ENCODE measurements at regions not wholly inside any gene's neighbourhood (a gene's known extent, or its start where the extent isn't known, plus 50 kb on each side); places are given as distances from the start of the nearest gene placed in this dataset.

DNA sequence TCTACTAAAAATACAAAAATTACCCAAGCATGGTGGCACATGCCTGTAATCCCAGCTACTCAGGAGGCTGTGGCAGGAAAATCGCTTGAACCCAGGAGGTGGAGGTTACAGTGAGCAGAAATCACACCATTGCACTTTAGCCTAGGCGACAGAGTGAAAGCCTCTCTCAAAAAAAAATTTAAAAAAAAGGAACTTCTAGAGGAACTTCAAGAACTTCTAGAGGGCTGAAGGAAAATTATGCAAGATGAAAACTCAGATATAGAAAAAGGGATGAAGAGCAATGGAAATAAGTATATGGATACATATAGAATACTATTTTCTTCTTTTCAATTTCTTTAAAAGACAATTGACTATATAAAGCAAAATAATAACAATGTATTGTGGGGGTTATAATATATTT is 51.2 kb upstream of the PRR5 start:
- no peak overlapping the region for H2AFZ ChIP-seq (ENCODE audit: low read depth, low read length, severe bottlenecking)
- no peaks in the 10 kb centered on the region for H3K9me2 ChIP-seq (replicated peaks; ENCODE audit: insufficient read depth, low read length)
- H3K27me3 ChIP-seq (ENCODE audit: low read length): no peaks in the 10 kb centered on the region

GRCh38 chr22:44648821-44649565 is 53.0 kb upstream of the PRR5 start:
- Histone ChIP-seq H3K9ac (ENCODE audit: low read length) (no peak overlapping the region), H3K27me3 (ENCODE audit: low read length) (no peaks in the 10 kb centered on the region), H3K4me3 (ENCODE audit: insufficient read depth, low read length, poor library complexity, severe bottlenecking) (no peak overlapping the region), H3K79me2 (ENCODE audit: insufficient read depth, low read length) (no peaks in the 10 kb centered on the region), H4K20me1 (ENCODE audit: low read depth, low read length) (no peaks in the 10 kb centered on the region), H3K9me3 (ENCODE audit: insufficient read depth, low read length) (no peaks in the 10 kb centered on the region), H2AFZ (ENCODE audit: low read depth, low read length, severe bottlenecking) (no peak overlapping the region), H3K4me2 (ENCODE audit: low read depth, low read length, poor library complexity, severe bottlenecking) (no peak overlapping the region), H3K9me2 (replicated peaks; ENCODE audit: insufficient read depth, low read length) (no peaks in the 10 kb centered on the region), H3F3A (ENCODE audit: insufficient read depth) (no peaks in the 10 kb centered on the region), H3K36me3 (ENCODE audit: low read length) (no peaks in the 10 kb centered on the region), H3K27ac (ENCODE audit: low read depth, low read length) (no peak overlapping the region)
- TF ChIP-seq, protein P1, sequence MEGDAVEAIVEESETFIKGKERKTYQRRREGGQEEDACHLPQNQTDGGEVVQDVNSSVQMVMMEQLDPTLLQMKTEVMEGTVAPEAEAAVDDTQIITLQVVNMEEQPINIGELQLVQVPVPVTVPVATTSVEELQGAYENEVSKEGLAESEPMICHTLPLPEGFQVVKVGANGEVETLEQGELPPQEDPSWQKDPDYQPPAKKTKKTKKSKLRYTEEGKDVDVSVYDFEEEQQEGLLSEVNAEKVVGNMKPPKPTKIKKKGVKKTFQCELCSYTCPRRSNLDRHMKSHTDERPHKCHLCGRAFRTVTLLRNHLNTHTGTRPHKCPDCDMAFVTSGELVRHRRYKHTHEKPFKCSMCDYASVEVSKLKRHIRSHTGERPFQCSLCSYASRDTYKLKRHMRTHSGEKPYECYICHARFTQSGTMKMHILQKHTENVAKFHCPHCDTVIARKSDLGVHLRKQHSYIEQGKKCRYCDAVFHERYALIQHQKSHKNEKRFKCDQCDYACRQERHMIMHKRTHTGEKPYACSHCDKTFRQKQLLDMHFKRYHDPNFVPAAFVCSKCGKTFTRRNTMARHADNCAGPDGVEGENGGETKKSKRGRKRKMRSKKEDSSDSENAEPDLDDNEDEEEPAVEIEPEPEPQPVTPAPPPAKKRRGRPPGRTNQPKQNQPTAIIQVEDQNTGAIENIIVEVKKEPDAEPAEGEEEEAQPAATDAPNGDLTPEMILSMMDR (IDR thresholded peaks at IDR 0.05; ENCODE audit: insufficient read depth, low read length, poor library complexity, severe bottlenecking): no peak

More for the DNA sequence above, 51.2 kb upstream of the PRR5 start:
- no peak overlapping the region for H3K4me2 ChIP-seq (ENCODE audit: low read depth, low read length, poor library complexity, severe bottlenecking)
- H3K36me3 ChIP-seq (ENCODE audit: low read length): no peaks in the 10 kb centered on the region
- no peak overlapping the region for H3K9ac ChIP-seq (ENCODE audit: low read length)
- H3K9me3 ChIP-seq (ENCODE audit: insufficient read depth, low read length): no peaks in the 10 kb centered on the region
- H3K27ac ChIP-seq (ENCODE audit: low read depth, low read length): no peak overlapping the region
- H3K4me3 ChIP-seq (ENCODE audit: insufficient read depth, low read length, poor library complexity, severe bottlenecking): no peak overlapping the region
- H4K20me1 ChIP-seq (ENCODE audit: low read depth, low read length): no peaks in the 10 kb centered on the region
- H3F3A ChIP-seq (ENCODE audit: insufficient read depth): no peaks in the 10 kb centered on the region
- no peaks in the 10 kb centered on the region for H3K79me2 ChIP-seq (ENCODE audit: insufficient read depth, low read length)
- TF ChIP-seq EZH2phosphoT487 (conservative IDR thresholded peaks at IDR 0.05; ENCODE audit: low read length): no peak
- TF ChIP-seq, protein P1 (IDR thresholded peaks at IDR 0.05; ENCODE audit: insufficient read depth, low read length, poor library complexity, severe bottlenecking): no peak

GRCh38 chr22:44648085-44648820 is 53.8 kb upstream of the PRR5 start:
- H3K9me3 ChIP-seq (ENCODE audit: insufficient read depth, low read length): no peaks in the 10 kb centered on the region
- no peaks in the 10 kb centered on the region for H3K27me3 ChIP-seq (ENCODE audit: low read length)
- no peak overlapping the region for H3K4me2 ChIP-seq (ENCODE audit: low read depth, low read length, poor library complexity, severe bottlenecking)
- no peak overlapping the region for H3K27ac ChIP-seq (ENCODE audit: low read depth, low read length)
- H3K4me3 ChIP-seq (ENCODE audit: insufficient read depth, low read length, poor library complexity, severe bottlenecking): no peak overlapping the region
- no peaks in the 10 kb centered on the region for H3K79me2 ChIP-seq (ENCODE audit: insufficient read depth, low read length)
- no peaks in the 10 kb centered on the region for H3F3A ChIP-seq (ENCODE audit: insufficient read depth)
- no peaks in the 10 kb centered on the region for H3K36me3 ChIP-seq (ENCODE audit: low read length)
- no peak overlapping the region for H3K9ac ChIP-seq (ENCODE audit: low read length)
- no peaks in the 10 kb centered on the region for H4K20me1 ChIP-seq (ENCODE audit: low read depth, low read length)
- TF ChIP-seq, protein P1 (IDR thresholded peaks at IDR 0.05; ENCODE audit: insufficient read depth, low read length, poor library complexity, severe bottlenecking): no peak
- TF ChIP-seq EZH2phosphoT487 (conservative IDR thresholded peaks at IDR 0.05; ENCODE audit: low read length): no peak
- H2AFZ ChIP-seq (ENCODE audit: low read depth, low read length, severe bottlenecking): no peak overlapping the region
- H3K9me2 ChIP-seq (replicated peaks; ENCODE audit: insufficient read depth, low read length): no peaks in the 10 kb centered on the region
